GM12878 (cell line): ENCODE measurements at regions not wholly inside any gene's neighbourhood (a gene's known extent, or its start where the extent isn't known, plus 50 kb on each side); places are given as distances from the start of the nearest gene placed in this dataset.

ENCODE experiments used
- ATAC-seq: fragments of 200-7000 bp; cut with Tn5 transposase; 3 replicates; pipeline ENCODE4 v1.9.1; 2020; ENCODE audit warnings: mild to moderate bottlenecking, moderate library complexity
- BruUV-seq: library from RNA; stranded (reverse); fragments of 400-500 nt; replicated peaks from 2 replicates; lab custom pipeline; 2021; lab: Mats Ljungman, UMichigan
- CTCF ChIA-PET: fragments of 300-600 bp; sonication (Branson Sonifier 250); formaldehyde crosslinking; extraction: SDS; loops from one replicate; lab custom pipeline; 2021; ENCODE audit warnings: inconsistent platforms; lab: Yijun Ruan, JAX
- POLR2A ChIA-PET: fragments of 350-600 bp; formaldehyde crosslinking; extraction: SDS; loops from one replicate; lab custom pipeline; 2021; ENCODE audit warnings: inconsistent platforms; lab: Charles Lee
- RAD21 ChIA-PET: fragments of 300-600 bp; sonication (Branson Sonifier 250); formaldehyde crosslinking; loops from one replicate; lab custom pipeline; 2023; ENCODE audit warnings: antibody characterized with exemption; ENCODE audit not compliant: unreplicated experiment; lab: Charles Lee
- SMC1A ChIA-PET: fragments of 300-600 bp; sonication (Branson Sonifier 250); formaldehyde crosslinking; loops from one replicate; lab custom pipeline; 2023; ENCODE audit not compliant: unreplicated experiment, uncharacterized antibody; lab: Charles Lee
- DNase-seq: peaks from one replicate; pipeline ENCODE4 v3.0.0-alpha.2; 2011; ENCODE audit warnings: low read depth, low spot score
- FAIRE-seq: peaks from 3 replicates; lab custom pipeline; 2011; peaks lifted over from hg19 to GRCh38; lab: Jason Lieb, UNC
- H2AFZ ChIP-seq: 2 replicates; pipeline ENCODE4 v1.6.0; 2011; ENCODE audit warnings: low read depth, low read length, control low read depth; ENCODE audit not compliant: control insufficient read depth
- H3K27ac ChIP-seq: 2 replicates; pipeline ENCODE4 v1.5.1; 2011; ENCODE audit warnings: control low read depth; ENCODE audit not compliant: control insufficient read depth, insufficient read depth
- H3K27me3 ChIP-seq, 2 experiments: replicated peaks in 1 of 2; 2 replicates each; pipeline versions ENCODE4 v1.6.0 to v1.6.1; 2011; ENCODE audit warnings: low read length in 1 of 2; ENCODE audit not compliant: control insufficient read depth in 2 of 2, insufficient read depth in 2 of 2
- H3K36me3 ChIP-seq, 2 experiments: 2 replicates each; pipeline ENCODE4 v1.5.1; 2011; ENCODE audit warnings: low read length in 1 of 2; ENCODE audit not compliant: control insufficient read depth in 2 of 2, insufficient read depth in 2 of 2
- H3K4me1 ChIP-seq: 2 replicates; pipeline ENCODE4 v1.6.1; 2011; ENCODE audit warnings: mild to moderate bottlenecking, low read length, moderate library complexity, mixed read lengths; ENCODE audit not compliant: control insufficient read depth, insufficient read depth
- H3K4me2 ChIP-seq: 2 replicates; pipeline ENCODE4 v1.6.0; 2011; ENCODE audit warnings: control low read depth; ENCODE audit not compliant: control insufficient read depth, insufficient read depth
- H3K4me3 ChIP-seq: fragments of 200-600 bp; sonication (generic); 2 replicates; pipeline ENCODE4 v1.5.1; 2016
- H3K79me2 ChIP-seq: 2 replicates; pipeline ENCODE4 v1.6.0; 2011; ENCODE audit warnings: low read length; ENCODE audit not compliant: control insufficient read depth, insufficient read depth
- H3K9ac ChIP-seq: 2 replicates; pipeline ENCODE4 v1.8.0; 2011; ENCODE audit warnings: low read length, control low read depth, mixed read lengths; ENCODE audit not compliant: control insufficient read depth, insufficient read depth
- H3K9me3 ChIP-seq: replicated peaks from 3 replicates; pipeline ENCODE4 v1.5.1; 2011; ENCODE audit warnings: mild to moderate bottlenecking, low read length; ENCODE audit not compliant: control insufficient read depth, insufficient read depth
- H4K20me1 ChIP-seq: 2 replicates; pipeline ENCODE4 v1.6.0; 2011; ENCODE audit not compliant: control insufficient read depth, insufficient read depth
- BACH1 ChIP-seq: fragments of 450-650 bp; IDR thresholded peaks from 2 replicates; pipeline ENCODE4 v1.6.1; 2017; ENCODE audit warnings: mild to moderate bottlenecking, borderline replicate concordance
- ELK1 ChIP-seq: IDR thresholded peaks from 2 replicates; pipeline ENCODE4 v1.6.1; 2012; ENCODE audit warnings: low read depth, low read length, improper control_type of control experiment
- NFIC ChIP-seq: IDR thresholded peaks from 2 replicates; pipeline ENCODE4 v1.6.1; 2012; ENCODE audit warnings: low read depth, mild to moderate bottlenecking, inconsistent platforms, low read length, moderate library complexity
- NFXL1 ChIP-seq: fragments of 450-650 bp; IDR thresholded peaks from 2 replicates; pipeline ENCODE4 v1.6.1; 2017; ENCODE audit warnings: antibody characterized with exemption, mild to moderate bottlenecking, borderline replicate concordance
- ZNF207 ChIP-seq: fragments of 450-650 bp; IDR thresholded peaks from 2 replicates; pipeline ENCODE4 v1.6.1; 2014; ENCODE audit warnings: antibody characterized with exemption, mild to moderate bottlenecking, borderline replicate concordance
- ZNF274 ChIP-seq: IDR thresholded peaks from one replicate; pipeline ENCODE4 v1.8.0; 2011; ENCODE audit not compliant: insufficient read length, insufficient read depth
- WGBS: methylation state at CpG from one replicate; pipeline ENCODE4 v1.1.6; 2016; ENCODE audit warnings: low lambda C conversion rate; ENCODE audit not compliant: insufficient replicate concordance, insufficient coverage; ENCODE audit errors: missing lambda C conversion rate; 5-methylcytosine and 5-hydroxymethylcytosine counted together
- in situ Hi-C: fragments of 300-500 bp; cut with MboI; formaldehyde crosslinking; loops from 9 replicates; pipeline ENCODE4 v1.14.3; 2018; ENCODE audit warnings: mixed read lengths
- intact Hi-C: fragments of 100-400 bp; cut with micrococcal nuclease; formaldehyde crosslinking; loops from one replicate; pipeline ENCODE4 v1.14.2; 2022; ENCODE audit not compliant: unreplicated experiment

GRCh38 chr6:55014321-55015088 lies 159.8 kb upstream of the HCRTR2 start:
- SMC1A ChIA-PET: no interaction called here
- Histone ChIP-seq H3K27ac (no peak overlapping the region), H3K36me3 (no peaks in the 10 kb centered on the region), H2AFZ (no peak overlapping the region), H3K4me3 (no peak overlapping the region), H3K9me3 (no peaks in the 10 kb centered on the region), H3K79me2 (no peaks in the 10 kb centered on the region), H4K20me1 (no peaks in the 10 kb centered on the region), H3K9ac (no peak overlapping the region), H3K4me1 (no peaks in the 10 kb centered on the region), H3K4me2 (no peak overlapping the region), H3K27me3 (no peaks in the 10 kb centered on the region)
- intact Hi-C loops (no loop called here), in situ Hi-C loops (no loop called here)
- 6% methylated on average over 1 of the region's 1 CpG for WGBS
- no TSS peak for BruUV-seq
- no peak for FAIRE-seq
- TF ChIP-seq ZNF274: no peak
- TF ChIP-seq NFIC: no peak
- RAD21 ChIA-PET: no interaction called here
- DNase-seq: no peak
- POLR2A ChIA-PET: no interaction called here
- CTCF ChIA-PET: interaction anchor here (2.0 kb wide), 1 partner anchor 55 kb away, joined by 5 read pairs; no protein-coding TSS in a partner anchor
- no peak for ATAC-seq

- TF ChIP-seq ZNF207 (no peak), ELK1 (no peak), NFXL1 (no peak), BACH1 (no peak)
- in situ Hi-C loops: no loop called here
- FAIRE-seq: no peak
Measured at GRCh38 chr6:55016261-55016660, 158.1 kb upstream of the HCRTR2 start.

More at GRCh38 chr6:55016261-55016660, 158.1 kb upstream of the HCRTR2 start:
- no peak overlapping the region for H3K27ac ChIP-seq
- SMC1A ChIA-PET: no interaction called here
- no peak overlapping the region for H3K9ac ChIP-seq
- DNase-seq (no peak), ATAC-seq (no peak)
- intact Hi-C loops: no loop called here
- no peak overlapping the region for H2AFZ ChIP-seq
- H3K4me1 ChIP-seq: no peaks in the 10 kb centered on the region
- RAD21 ChIA-PET: no interaction called here
- no peaks in the 10 kb centered on the region for H4K20me1 ChIP-seq
- no peaks in the 10 kb centered on the region for H3K27me3 ChIP-seq
- no peak overlapping the region for H3K4me3 ChIP-seq
- no peaks in the 10 kb centered on the region for H3K36me3 ChIP-seq
- CTCF ChIA-PET: interaction anchor here (0.8 kb wide), 1 partner anchor 1161 kb away, joined by 3 read pairs; no protein-coding TSS in a partner anchor
- 0% methylated on average over 1 of the region's 1 CpG for WGBS
- no TSS peak for BruUV-seq
- H3K79me2 ChIP-seq: no peaks in the 10 kb centered on the region
- H3K9me3 ChIP-seq: no peaks in the 10 kb centered on the region
- H3K4me2 ChIP-seq: no peak overlapping the region
- POLR2A ChIA-PET: no interaction called here
